Amniotic epithelial cell (primary cell): ENCODE measurements at regions not wholly inside any gene's neighbourhood (a gene's known extent, or its start where the extent isn't known, plus 50 kb on each side); places are given as distances from the start of the nearest gene placed in this dataset.
"Not testable (repeated sequence)": the region's sequence is repeated elsewhere in the genome, so short reads cannot be mapped to it uniquely, and the experiment has no call there.

Experiments
- DNase-seq: peaks from one replicate; pipeline ENCODE4 v3.0.0-alpha.2; 2010; ENCODE audit warnings: low read depth

GRCh38 chr3:59502806-59503205, 453.0 kb upstream of the CFAP20DC start:
- DNase-seq: peak; percentile 87

- DNase-seq: no peak
These were observed 450.1 kb upstream of the CFAP20DC start for GRCh38 chr3:59499954-59500353.

GRCh38 chr3:59499000-59499399, 449.2 kb upstream of the CFAP20DC start:
- no peak for DNase-seq

DNA sequence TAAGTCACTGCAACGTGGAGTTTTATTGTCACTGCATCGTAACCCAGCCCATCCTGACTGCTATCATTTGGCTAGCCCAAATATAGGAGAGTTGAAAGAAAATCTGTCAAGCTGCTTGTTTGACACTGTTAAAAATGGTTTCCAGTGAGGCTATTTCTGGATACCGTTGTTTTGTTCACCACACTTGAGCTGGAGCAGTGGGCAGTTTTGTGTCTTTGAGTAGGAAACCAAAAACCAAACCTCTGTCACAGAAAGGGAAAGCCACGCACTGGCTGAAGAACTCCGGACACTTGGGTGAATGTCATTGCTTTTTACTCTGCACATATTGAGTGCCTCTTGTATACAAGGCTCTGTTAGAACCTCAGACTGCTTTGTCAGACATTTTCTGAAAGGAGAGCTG, 446.4 kb upstream of the CFAP20DC start:
- DNase-seq: no peak

DNA sequence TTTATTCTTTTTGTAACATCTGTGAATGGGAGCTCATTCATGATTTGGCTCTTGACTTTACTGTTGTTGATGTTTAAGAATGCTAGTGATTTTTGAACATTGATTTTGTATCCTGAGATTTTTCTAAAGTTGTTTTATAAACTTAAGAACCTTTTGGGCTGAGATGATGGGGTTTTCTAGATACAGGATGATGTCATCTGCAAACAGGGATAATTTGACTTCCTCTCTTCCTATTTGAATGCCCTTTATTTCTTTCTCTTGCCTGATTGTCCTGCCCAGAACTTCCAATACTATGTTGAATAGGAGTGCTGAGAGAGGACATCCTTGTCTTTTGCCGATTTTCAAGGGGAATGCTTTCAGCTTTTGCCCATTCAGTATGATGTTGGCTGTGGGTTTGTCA, 445.1 kb upstream of the CFAP20DC start:
- DNase-seq: not testable (repeated sequence)

- no peak for DNase-seq
These were observed 436.7 kb upstream of the CFAP20DC start for GRCh38 chr3:59486520-59486919.

- DNase-seq: no peak
These were observed 433.4 kb upstream of the CFAP20DC start for GRCh38 chr3:59483191-59483590.

DNA sequence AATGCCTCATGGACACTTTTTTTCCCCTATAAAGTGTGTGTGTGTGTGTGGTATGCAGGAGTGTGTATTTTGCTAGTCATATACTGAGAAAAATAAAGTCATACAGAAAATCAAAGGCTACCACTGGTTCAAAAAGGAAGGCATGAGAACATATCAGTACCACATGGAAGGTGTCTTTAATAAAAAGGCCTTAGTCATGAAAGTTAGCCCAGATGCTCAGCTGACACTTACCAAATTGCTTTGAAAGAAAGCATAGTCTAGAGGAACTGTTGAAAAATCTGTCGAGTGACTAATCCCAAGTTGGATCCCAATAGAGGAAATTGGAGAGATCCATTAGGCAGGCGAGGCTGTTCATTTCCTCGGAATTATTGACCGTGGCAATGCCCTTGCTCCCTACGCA, 432.9 kb upstream of the CFAP20DC start:
- DNase-seq: no peak

DNA sequence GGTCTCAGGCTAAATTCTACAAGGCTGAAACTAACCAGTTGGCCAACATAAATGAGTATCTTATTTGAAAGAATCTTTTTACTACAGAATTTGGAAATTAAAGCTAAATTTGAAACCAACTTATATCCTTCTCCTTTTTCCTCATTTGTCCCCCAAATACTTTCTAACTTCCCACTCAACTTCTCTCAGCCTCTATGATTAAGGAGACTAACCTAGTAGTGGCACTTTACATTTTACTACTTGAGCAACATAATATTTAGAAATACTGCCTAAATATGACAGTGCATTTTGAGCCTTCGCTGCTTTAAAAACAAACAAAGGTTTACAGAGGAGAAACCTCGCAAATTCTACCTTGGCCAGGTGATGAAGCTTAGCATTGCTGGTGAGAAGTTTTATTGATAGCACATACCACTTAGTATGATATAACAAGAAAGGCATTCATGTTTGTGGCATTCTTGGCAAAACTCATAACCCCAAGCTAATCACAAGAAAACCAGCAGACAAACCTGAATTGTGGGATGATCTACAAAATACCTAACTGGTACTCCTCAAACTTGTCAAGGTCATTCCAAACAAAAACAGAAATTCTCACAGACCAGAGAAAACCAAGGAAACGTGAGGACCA, 432.1 kb upstream of the CFAP20DC start:
- DNase-seq: peak; percentile 53

DNA sequence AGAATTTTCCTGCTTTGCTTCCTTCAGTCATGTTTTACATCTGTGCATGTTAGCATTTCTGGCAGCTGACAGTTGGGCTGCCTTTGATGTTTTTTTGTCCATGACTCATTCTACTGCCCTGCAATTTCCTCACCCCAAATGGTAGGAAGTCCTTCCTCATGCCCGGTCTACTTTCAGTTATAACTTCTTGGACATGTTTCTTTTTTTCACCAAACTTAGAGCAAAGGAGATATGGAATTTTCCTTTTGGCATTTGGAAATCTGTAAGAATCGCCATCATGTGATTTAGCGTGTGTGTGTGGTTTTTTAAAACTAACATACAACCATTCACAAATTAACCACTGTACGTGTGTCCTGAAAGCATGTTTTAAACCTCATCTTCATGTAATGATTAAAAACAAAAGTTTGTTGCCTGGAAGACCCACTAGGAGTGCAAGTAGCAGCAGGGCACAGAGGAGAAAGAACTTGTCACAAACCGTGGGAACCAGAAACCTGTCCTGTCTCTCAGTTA, 430.7 kb upstream of the CFAP20DC start:
- DNase-seq: peak; percentile 70

GRCh38 chr3:59473636-59474035, 423.8 kb upstream of the CFAP20DC start:
- DNase-seq: peak; percentile 75

- peak; percentile 76 for DNase-seq
These were observed 422.7 kb upstream of the CFAP20DC start for GRCh38 chr3:59472541-59472940.

DNA sequence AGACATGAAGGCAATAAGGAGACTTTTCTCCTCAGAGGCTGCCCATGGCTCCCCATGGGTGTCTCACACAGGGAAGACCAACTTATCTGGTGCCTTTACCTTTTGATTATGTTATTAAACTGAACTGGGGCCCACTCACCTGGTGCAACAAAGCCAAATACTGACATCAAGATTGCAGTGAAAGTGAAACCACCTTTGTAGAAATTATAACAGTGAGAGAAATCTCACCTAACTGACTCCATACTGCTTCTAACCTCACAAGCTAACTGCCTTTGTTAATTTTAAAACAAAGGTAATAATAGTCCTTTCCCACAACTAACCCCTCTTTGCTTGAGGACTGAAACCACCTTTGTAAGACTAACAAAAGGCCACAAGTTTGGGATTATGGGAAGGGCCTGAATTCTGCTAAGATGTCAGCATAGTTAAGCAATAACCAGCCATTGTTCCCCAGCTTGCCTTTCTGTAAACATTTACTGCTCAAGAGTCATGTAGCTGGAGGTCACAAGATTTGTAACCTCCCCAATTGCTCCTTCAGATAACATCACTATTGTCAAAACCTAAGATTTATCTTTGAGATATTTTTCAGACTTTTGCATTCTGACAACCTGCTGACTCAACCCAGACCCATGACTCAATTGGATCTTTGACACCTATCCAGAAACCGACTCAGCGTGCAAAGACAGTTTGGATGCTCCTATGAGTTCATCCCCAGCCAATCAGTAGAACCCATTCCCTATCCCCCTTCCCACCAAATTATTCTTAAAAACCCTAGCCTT, 420.3 kb upstream of the CFAP20DC start:
- DNase-seq: peak; percentile 68

GRCh38 chr3:59467476-59467875, 417.7 kb upstream of the CFAP20DC start:
- no peak for DNase-seq

DNA sequence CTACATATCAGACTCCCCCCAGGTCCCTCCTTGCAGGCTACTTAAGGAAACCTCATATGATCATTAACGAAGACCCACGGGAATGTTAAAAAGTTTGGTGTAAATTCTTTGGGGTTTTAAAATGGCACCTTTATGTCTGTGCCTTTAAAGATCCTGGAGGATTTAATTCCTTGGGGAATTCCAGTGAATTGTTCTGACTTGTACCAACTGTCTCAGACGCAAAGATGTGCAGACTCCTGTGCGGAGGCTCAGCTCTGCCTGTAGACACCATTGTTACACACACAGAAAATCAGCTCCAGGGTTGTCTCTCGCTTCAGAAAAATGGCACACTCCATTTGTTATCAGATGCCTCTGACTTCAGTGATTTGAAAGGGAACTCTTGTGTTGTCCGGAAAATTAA, 414.4 kb upstream of the CFAP20DC start:
- DNase-seq: no peak

DNA sequence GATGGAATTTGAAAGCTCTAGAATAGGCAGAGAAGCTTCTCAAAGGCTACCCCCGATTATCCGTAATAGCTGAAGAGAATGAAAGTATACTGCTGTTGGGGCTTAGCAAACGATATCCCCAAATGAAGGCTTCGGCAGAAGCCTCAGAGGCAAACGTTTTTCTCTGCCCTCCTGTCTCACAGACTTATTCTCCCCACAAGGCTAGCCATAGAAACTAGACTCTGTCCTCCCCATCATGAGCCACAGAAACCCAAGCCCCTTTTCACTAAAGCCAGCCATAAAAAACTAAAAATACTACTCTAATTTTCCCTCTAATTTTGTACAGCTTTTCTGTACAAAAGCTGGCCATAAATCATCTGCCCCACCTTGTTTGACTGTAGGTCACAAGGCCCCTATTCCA, 413.4 kb upstream of the CFAP20DC start:
- DNase-seq: no peak

DNA sequence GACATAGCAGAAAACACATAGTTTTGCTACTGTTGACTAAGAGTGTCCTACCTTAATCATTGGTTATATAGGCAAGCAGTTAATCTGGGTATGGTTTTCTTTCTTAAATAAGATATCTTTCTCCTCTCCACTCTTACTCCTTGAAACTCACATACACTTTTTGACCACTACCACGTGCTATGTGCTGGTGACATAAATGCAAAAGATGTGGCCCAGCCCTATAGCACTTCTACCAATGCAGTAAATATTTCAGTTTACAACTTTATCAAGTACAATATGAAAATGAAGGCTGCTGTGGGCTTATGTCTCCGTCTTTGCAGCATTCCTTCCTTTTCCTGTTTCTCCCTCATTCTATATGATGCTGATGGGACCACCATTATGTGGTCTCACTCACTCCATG, 410.2 kb upstream of the CFAP20DC start:
- DNase-seq: no peak

GRCh38 chr3:59456852-59457485, 407.1 kb upstream of the CFAP20DC start:
- no peak for DNase-seq

GRCh38 chr3:59451800-59452746, 402.2 kb upstream of the CFAP20DC start:
- DNase-seq: no peak

DNA sequence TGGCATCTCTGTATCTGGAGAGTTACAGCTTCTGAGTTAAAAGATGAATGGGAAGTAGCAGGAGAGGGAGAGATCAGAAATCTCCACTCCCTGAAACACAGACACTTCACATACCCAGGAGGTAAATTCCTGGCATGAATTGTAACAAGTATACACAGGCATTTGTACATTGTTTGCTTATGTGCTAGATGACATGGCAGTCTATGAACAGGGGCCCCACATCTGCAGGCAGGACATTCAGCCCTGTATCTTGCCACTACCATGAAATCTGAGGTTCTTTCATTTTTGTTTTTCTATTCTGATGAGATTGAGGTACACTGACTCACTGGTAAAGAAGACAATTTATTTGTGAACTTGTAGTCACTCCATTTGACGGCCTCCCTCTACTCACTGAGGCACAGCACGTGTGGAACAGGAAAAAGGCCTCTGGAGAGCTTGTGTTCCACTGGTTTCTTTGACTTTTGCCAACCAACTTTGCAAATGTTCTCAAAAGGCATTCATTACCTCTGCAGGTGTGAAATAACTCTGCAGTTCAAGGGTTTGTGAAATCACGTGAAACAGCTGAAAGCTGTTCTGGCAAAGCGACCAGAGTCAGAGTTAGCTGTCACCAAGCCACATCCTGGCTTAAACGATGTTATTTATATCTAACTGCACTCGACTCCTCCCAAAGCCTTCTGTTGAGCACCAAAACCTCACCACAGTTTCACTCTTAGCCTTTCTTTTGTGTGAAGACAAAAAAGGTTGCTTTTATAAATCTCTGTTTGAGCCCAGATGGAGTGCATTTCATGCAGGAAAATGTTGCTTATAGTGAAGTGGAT, 401.3 kb upstream of the CFAP20DC start:
- no peak for DNase-seq

DNA sequence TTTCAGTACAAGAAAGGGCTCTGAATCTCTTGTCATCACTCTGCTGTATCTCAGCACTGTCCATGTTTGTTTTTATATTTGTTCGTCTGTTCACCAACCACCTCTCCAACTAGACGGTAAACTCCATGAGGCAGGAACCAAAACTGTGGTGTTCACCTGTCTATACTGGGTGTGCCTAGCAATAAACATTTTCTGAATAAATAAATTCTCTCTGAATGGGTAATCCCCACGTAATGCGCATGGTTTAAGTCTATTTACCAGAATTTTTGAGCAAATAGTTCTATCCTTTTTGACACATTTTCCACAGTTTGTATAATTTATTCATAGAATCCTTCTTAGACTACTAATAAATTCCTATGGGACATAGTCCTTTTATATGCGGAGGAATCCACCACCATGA, 400.6 kb upstream of the CFAP20DC start:
- no peak for DNase-seq
